ENCODE measurements at regions not wholly inside any gene's neighbourhood (a gene's known extent, or its start where the extent isn't known, plus 50 kb on each side); places are given as distances from the start of the nearest gene placed in this dataset.
A peak's percentile ranks its signal among the peaks of the same experiment; 100 is the strongest.
"Not testable (repeated sequence)": the region's sequence is repeated elsewhere in the genome, so short reads cannot be mapped to it uniquely, and the experiment has no call there.

- DNase-seq (ENCODE audit: low spot score): no peak
These were observed 354.1 kb downstream of the KCNJ2 start for GRCh38 chr17:70523426-70523825.

DNA sequence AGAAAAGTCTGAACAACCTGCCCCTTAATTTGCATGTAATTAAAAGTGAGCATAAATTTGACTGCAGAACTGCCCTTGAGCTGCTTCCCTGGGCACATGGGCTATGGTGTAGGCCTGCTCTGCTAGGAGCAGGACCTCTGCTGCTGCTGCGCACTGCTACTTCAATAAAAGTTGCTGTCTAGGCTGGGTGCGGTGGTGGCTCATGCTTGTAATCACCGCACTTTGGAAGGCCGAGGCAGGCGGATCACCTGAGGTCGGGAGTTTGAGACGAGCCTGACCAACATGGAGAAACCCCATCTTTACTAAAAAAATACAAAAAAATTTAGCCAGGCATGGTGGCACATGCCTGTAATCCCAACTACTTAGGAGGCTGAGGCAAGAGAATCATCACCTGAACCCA lies 355.7 kb downstream of the KCNJ2 start:
- not testable (repeated sequence) for DNase-seq (ENCODE audit: low spot score)

GRCh38 chr17:70525961-70526360 lies 356.6 kb downstream of the KCNJ2 start:
- DNase-seq (ENCODE audit: low spot score): no peak

DNA sequence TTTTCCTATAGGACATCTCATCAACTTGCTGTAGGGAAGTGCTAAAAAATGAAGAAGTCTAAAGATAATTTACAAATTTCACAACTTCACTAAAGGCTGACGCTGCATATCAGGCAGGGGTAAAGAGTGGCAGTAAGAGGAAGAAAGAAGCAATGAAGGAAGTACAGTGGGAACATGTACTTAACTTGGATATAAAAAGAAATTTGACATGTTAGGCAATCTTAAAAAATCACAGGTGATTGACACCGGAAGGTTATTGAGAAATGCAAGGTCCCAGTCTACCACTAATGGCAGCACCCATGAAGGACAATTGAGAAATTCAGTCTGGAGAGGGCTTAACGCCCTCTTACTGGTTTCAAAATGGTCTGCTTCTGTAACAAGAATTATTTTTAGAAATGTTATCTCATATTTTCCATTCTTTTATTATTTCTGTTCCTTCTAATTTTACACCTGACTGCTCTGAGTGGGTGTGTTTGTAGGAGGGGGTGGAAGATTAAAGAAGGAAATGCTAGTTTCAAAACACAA lies 358.1 kb downstream of the KCNJ2 start:
- no peak for DNase-seq (ENCODE audit: low spot score)

- DNase-seq (ENCODE audit: low spot score): no peak
These were observed 364.1 kb downstream of the KCNJ2 start for GRCh38 chr17:70533427-70533826.

- DNase-seq (ENCODE audit: low spot score): no peak
These were observed 366.7 kb downstream of the KCNJ2 start for GRCh38 chr17:70535986-70536385.

GRCh38 chr17:70539132-70539924 lies 370.0 kb downstream of the KCNJ2 start:
- peak; percentile 13 for DNase-seq (ENCODE audit: low spot score)

DNA sequence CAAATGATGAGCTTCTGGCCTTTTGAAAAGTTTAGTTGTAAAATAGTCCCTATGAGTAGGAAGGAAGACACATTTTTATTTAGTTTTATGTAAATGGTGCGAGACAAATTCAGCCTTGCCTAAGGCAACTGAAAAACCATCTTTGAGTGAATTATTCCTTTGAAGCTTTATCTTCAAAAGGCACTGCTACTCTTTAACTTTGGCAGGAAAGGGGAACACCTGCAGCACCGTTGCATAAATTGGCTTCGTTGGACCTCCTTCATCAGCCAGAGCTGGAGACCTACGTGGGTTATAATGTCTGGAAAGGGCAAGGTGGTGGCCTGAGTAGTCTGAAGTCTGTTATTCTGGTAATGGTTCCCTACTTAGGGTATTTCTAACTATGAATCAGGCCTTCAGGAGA lies 373.5 kb downstream of the KCNJ2 start:
- no peak for DNase-seq (ENCODE audit: low spot score)

DNA sequence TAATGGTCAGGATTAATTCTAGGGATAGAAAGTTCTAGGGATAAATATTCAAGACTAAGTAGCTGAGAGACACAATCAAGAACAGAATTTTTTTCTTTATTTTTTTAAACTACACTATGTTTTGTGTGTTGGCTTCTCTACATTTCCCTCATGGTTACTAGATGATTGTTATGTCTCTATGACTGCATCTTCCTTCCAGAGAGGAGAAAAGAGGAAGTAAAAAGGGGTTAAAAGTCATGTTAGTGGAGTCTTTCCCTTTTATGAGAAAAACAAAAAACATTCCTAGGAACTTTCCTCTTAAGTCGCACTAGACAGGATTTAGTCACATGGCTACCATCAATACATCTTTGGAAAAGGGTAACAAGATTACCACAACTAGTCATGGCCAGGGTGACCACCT lies 375.0 kb downstream of the KCNJ2 start:
- DNase-seq (ENCODE audit: low spot score): no peak

DNA sequence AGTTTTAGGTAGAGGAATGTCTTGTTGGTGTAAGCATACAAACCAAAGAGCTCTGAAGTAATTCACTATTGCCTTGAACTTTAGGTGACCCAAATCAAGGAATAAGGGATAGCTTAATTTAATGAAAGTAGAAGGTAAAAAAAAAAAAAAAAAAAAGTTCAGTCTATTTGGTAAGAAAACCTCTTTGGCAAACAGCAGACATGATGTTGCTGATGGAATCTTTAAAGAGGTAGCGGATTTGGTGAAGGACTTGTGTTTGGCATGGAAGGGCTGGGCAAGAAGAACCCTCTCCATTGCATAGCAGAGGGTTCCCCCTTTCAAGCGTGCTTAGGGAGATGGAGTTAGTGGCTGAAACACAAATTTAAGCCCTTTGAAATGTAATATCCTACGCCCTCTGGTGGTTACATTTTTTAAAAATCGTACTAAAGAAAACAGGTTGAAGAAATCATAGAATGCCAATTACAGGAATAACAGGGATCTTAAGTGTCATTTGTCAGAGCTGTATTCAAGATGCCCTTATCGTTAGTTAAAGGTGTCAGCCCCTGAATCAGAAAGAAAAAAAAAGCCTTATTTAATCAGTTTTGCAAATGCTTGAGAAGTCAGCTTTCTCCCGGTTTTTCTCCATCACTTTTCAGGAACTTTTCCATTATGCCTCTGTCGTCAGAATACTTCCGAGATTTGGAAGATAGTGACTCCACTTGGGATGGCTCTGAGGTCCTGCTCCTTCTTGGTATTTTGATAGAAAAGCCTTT lies 383.1 kb downstream of the KCNJ2 start:
- peak; percentile 70 for DNase-seq (ENCODE audit: low spot score)

GRCh38 chr17:70552982-70553334 lies 383.6 kb downstream of the KCNJ2 start:
- DNase-seq (ENCODE audit: low spot score): no peak

- no peak for DNase-seq (ENCODE audit: low spot score)
These were observed 386.4 kb downstream of the KCNJ2 start for GRCh38 chr17:70555723-70556122.

- no peak for DNase-seq (ENCODE audit: low spot score)
These were observed 389.5 kb downstream of the KCNJ2 start for GRCh38 chr17:70558821-70559220.

DNA sequence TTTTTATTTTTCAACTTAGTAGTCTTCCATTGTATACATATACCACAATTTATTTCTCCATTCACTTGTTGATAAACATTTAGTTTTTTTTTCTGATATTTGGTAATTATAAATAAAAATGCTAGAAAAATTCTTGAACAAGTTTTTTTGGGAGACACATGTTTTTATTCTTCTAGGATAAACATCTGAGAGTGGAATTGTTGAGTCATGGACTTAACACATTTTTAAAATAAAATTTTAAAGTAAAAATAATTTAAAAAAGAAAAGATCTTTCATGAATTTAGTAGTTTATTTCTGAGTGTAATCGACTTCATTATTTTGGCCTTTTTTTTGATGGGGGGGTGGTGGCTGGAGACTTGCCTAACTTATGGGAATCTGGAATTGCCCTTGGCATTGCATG lies 391.1 kb downstream of the KCNJ2 start:
- DNase-seq (ENCODE audit: low spot score): no peak

- DNase-seq (ENCODE audit: low spot score): no peak
These were observed 392.8 kb downstream of the KCNJ2 start for GRCh38 chr17:70562137-70562536.

- peak; percentile 20 for DNase-seq (ENCODE audit: low spot score)
These were observed 394.0 kb downstream of the KCNJ2 start for GRCh38 chr17:70563281-70563820.

GRCh38 chr17:70564006-70564620 lies 394.8 kb downstream of the KCNJ2 start:
- DNase-seq (ENCODE audit: low spot score): no peak

- no peak for DNase-seq (ENCODE audit: low spot score)
These were observed 399.8 kb downstream of the KCNJ2 start for GRCh38 chr17:70569128-70569527.

DNA sequence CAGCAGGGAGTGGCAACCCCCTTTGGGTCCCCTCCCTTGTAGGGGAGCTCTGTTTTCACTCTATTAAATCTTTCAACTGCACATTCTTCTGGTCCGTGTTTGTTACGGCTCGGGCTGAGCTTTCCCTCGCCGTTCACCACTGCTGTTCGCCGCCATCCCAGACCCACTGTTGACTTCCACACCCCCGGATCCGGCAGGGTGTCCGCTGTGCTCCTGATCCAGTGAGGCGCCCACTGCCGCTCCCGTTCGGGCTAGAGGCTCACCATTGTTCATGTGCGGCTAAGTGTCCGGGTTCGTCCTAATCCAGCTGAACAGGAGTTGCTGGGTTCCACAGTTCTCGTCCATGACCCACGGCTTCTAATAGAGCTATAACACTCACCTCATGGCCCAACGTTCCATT lies 408.1 kb downstream of the KCNJ2 start:
- DNase-seq (ENCODE audit: low spot score): no peak

DNA sequence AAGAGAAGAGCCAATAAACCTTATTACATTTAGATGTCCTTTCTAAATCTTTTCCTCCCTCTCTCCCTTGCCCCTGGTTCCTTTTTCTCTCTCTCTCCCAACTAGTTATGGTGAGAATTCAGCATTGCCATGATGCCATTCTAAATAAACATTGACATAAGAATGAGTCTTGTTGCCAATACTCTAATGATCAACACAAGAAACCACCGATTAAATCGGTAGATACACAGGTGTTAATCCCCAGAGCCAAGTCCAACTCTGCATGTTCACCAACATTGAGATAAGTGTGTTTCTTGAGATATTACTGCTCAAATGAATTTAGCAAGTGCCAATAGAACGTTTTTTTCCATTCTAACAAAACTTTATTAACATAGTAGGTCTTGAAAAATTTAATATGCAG lies 412.1 kb downstream of the KCNJ2 start:
- DNase-seq (ENCODE audit: low spot score): no peak

GRCh38 chr17:70582777-70583176 lies 413.4 kb downstream of the KCNJ2 start:
- no peak for DNase-seq (ENCODE audit: low spot score)

DNA sequence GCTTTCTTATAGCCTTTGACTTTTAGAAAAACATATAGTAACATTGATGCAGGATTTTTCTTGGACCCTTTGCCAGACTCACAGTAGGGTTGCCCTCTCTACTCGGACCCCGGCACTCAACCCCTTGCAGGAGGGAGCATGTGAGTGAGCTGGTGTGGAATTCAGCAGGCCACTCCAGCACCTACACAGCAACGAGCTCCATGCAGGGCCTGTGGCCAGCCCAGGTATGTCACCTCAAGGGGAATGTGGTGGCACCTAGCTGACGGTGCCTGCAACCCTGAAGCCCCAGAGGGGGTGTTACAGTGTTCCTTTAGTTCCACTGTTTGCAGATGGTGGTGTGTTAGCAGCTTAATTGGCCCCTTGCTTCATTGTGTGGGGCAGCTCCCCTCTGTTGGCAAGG lies 414.9 kb downstream of the KCNJ2 start:
- no peak for DNase-seq (ENCODE audit: low spot score)

DNA sequence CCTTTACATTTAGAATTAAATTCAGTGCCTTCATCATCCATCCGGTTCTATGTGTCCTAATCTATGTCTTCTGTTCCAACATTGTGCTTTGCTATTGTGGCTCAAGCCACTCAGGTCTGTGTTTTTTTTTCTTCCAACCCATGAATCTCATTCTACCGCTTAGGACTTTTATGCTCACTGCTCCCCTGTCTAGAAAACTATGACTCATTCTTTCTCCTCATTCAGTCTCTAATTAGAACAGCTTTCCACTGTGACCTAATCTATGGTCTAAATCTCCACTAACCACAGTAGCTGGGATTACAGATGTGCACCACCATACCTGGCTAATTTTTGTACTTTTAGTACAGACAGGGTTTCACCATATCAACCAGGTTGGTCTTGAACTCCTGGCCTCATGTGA lies 418.7 kb downstream of the KCNJ2 start:
- no peak for DNase-seq (ENCODE audit: low spot score)
